PC-9 (cell line): ENCODE measurements at regions not wholly inside any gene's neighbourhood (a gene's known extent, or its start where the extent isn't known, plus 50 kb on each side); places are given as distances from the start of the nearest gene placed in this dataset.

ENCODE experiments used
- BruUV-seq: library from RNA; stranded (reverse); fragments of 400-500 nt; replicated peaks from 2 replicates; lab custom pipeline; 2021; lab: Mats Ljungman, UMichigan
- CTCF ChIA-PET: fragments of 300-600 bp; sonication (Branson Sonifier 250); formaldehyde crosslinking; loops from one replicate; lab custom pipeline; 2022; ENCODE audit warnings: antibody characterized with exemption; lab: Charles Lee
- POLR2A ChIA-PET: fragments of 300-600 bp; sonication (Branson Sonifier 250); formaldehyde crosslinking; loops from one replicate; lab custom pipeline; 2022; ENCODE audit warnings: antibody characterized with exemption; ENCODE audit not compliant: unreplicated experiment; lab: Charles Lee
- DNase-seq, 2 experiments: peaks; one replicate each; pipeline versions ENCODE4 v3.0.0 to v3.0.0-alpha.2; 2015 to 2022; ENCODE audit warnings: mixed read lengths in 1 of 2
- H2AFZ ChIP-seq: fragments of 200-600 bp; sonication (generic); 2 replicates; pipeline ENCODE4 v1.8.1; 2017; ENCODE audit warnings: antibody characterized with exemption
- H3F3A ChIP-seq: fragments of 200-600 bp; sonication (generic); 2 replicates; pipeline ENCODE4 v1.8.1; 2017; ENCODE audit warnings: antibody characterized with exemption, mild to moderate bottlenecking, low read depth; ENCODE audit not compliant: insufficient read depth
- H3K27ac ChIP-seq: fragments of 200-600 bp; sonication (generic); 2 replicates; pipeline ENCODE4 v1.6.1; 2016; ENCODE audit warnings: mixed run types
- H3K27me3 ChIP-seq: fragments of 200-600 bp; sonication (generic); 2 replicates; pipeline ENCODE4 v1.6.1; 2016; ENCODE audit warnings: low read depth, mixed run types; ENCODE audit not compliant: insufficient read depth
- H3K36me3 ChIP-seq: fragments of 200-600 bp; sonication (generic); 2 replicates; pipeline ENCODE4 v1.6.1; 2016; ENCODE audit warnings: low read depth, mixed run types
- H3K4me1 ChIP-seq: fragments of 200-600 bp; sonication (generic); replicated peaks from 2 replicates; pipeline ENCODE4 v1.6.1; 2016; ENCODE audit warnings: mixed run types; ENCODE audit not compliant: insufficient read depth
- H3K4me2 ChIP-seq: fragments of 200-600 bp; sonication (generic); 2 replicates; pipeline ENCODE4 v1.6.1; 2017; ENCODE audit warnings: mixed run types
- H3K4me3 ChIP-seq: fragments of 200-600 bp; sonication (generic); 2 replicates; pipeline ENCODE4 v1.6.1; 2016; ENCODE audit warnings: mixed run types
- H3K79me2 ChIP-seq: fragments of 200-600 bp; sonication (generic); 2 replicates; pipeline ENCODE4 v1.6.1; 2017; ENCODE audit warnings: low read depth, mixed run types
- H3K9me2 ChIP-seq: fragments of 200-600 bp; sonication (generic); 2 replicates; pipeline ENCODE4 v1.8.1; 2017; ENCODE audit warnings: mild to moderate bottlenecking; ENCODE audit not compliant: insufficient read depth
- H3K9me3 ChIP-seq: fragments of 200-600 bp; sonication (generic); 2 replicates; pipeline ENCODE4 v1.8.1; 2016; ENCODE audit warnings: low read depth; ENCODE audit not compliant: insufficient read depth
- H4K20me1 ChIP-seq: fragments of 200-600 bp; sonication (generic); 2 replicates; pipeline ENCODE4 v1.8.1; 2017; ENCODE audit not compliant: insufficient read depth
- EZH2 ChIP-seq: fragments of 200-600 bp; sonication (generic); IDR thresholded peaks from 2 replicates; pipeline ENCODE4 v1.8.0; 2017; ENCODE audit warnings: antibody characterized with exemption, low read depth
- intact Hi-C: fragments of 100-400 bp; cut with micrococcal nuclease; formaldehyde crosslinking; loops from one replicate; pipeline ENCODE4 v1.10.0; 2022; ENCODE audit not compliant: unreplicated experiment
- TF ChIP-seq, protein P1 (sequence below): fragments of 200-600 bp; sonication (generic); conservative IDR thresholded peaks from 2 replicates; pipeline ENCODE4 v1.6.1; 2017; ENCODE audit warnings: mixed run types, antibody characterized with exemption, mild to moderate bottlenecking, moderate library complexity

DNA sequence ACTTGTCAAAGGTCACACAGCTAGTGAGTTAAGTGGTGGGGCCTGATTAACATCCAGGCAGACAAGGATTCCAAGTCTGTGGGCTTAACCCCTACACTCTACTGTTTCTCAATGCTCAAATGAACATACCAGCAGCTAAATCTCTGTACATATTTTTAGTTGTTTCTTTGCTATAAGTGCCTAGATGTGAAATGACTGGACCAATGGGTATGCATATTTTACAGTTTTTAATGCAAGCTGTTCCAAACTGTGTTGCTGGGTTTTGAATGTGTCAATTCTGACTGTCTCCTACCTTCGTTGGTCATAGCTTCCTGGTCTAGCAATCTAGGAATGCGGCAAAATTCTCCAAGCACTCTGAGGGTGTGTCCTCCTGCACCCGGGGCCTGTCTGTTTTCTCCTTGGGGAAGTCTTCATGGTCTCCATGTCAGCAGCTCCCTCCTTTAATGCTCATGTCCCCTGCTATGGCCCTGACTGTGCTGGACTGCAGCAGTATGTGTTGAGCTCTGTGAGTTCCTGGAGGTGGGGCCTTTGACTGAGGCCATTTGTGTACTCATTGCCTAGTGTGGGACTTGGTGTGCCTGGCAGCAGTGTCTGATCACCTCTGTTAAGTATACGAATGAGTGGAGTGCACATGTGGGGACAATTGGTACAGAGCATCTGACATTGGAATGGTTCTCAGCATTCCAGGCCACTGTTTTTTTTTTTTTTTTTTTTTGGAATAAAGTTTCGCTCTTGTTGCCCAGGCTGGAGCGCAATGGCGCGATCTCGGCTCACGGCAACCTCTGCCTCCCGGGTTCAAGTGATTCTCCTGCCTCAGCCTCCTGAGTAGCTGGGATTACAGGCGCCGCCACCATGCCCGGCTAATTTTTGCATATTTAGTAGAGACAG is 72.9 kb upstream of the SLC2A1 start:
- Histone ChIP-seq H3F3A (no peaks in the 10 kb centered on the region), H2AFZ (no peak overlapping the region), H3K4me2 (no peak overlapping the region), H3K27ac (no peak overlapping the region), H3K27me3 (no peaks in the 10 kb centered on the region), H3K9me3 (no peaks in the 10 kb centered on the region), H3K4me3 (no peak overlapping the region), H3K79me2 (no peaks in the 10 kb centered on the region), H3K9me2 (no peaks in the 10 kb centered on the region), H3K4me1 (peaks cover 14% of the 10 kb centered on the region), H4K20me1 (no peaks in the 10 kb centered on the region), H3K36me3 (no peaks in the 10 kb centered on the region)
- intact Hi-C loops = no loop called here
- BruUV-seq = no TSS peak
- CTCF ChIA-PET = no interaction called here
- POLR2A ChIA-PET = interaction anchor here (0.6 to 0.7 kb wide), 3 partner anchors 19 to 1877 kb away, joined by 3 to 8 read pairs (median 3); no protein-coding TSS in a partner anchor
- TF ChIP-seq EZH2 = no peak
- TF ChIP-seq, protein P1, sequence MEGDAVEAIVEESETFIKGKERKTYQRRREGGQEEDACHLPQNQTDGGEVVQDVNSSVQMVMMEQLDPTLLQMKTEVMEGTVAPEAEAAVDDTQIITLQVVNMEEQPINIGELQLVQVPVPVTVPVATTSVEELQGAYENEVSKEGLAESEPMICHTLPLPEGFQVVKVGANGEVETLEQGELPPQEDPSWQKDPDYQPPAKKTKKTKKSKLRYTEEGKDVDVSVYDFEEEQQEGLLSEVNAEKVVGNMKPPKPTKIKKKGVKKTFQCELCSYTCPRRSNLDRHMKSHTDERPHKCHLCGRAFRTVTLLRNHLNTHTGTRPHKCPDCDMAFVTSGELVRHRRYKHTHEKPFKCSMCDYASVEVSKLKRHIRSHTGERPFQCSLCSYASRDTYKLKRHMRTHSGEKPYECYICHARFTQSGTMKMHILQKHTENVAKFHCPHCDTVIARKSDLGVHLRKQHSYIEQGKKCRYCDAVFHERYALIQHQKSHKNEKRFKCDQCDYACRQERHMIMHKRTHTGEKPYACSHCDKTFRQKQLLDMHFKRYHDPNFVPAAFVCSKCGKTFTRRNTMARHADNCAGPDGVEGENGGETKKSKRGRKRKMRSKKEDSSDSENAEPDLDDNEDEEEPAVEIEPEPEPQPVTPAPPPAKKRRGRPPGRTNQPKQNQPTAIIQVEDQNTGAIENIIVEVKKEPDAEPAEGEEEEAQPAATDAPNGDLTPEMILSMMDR = no peak
- no peak for DNase-seq

DNA sequence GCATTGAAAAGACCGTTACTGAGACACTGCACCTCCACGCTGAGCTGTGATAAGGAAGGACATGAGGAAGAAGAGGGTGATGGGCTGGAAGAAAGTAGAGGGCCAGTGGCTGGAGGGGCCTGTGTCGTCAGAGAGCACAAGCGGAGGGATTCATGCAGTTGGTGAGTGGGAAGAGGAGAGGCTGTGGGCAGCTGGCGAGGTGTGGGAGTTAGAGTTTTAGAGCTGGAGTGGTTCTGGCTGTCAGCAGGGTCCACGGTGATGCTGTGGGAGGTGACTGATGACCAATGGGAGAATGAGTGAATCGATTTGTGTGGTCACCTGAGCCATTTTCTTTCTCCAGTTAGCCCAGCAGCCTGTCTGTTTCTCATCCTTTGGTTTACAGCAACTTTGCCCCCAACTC is 66.2 kb upstream of the SLC2A1 start:
- no TSS peak for BruUV-seq
- Histone ChIP-seq H3K9me2 (no peaks in the 10 kb centered on the region), H3K79me2 (no peaks in the 10 kb centered on the region), H3K4me3 (no peak overlapping the region), H4K20me1 (no peaks in the 10 kb centered on the region), H3K27ac (no peak overlapping the region), H3K4me2 (no peak overlapping the region), H3K9me3 (no peaks in the 10 kb centered on the region), H3K27me3 (no peaks in the 10 kb centered on the region), H3F3A (peaks cover 8% of the 10 kb centered on the region; the same call in 1 of the 2 replicates), H3K4me1 (peaks cover 10% of the 10 kb centered on the region), H2AFZ (no peak overlapping the region), H3K36me3 (no peaks in the 10 kb centered on the region)
- CTCF ChIA-PET = no interaction called here
- no peak for DNase-seq
- intact Hi-C loops = no loop called here
- TF ChIP-seq, protein P1 = no peak
- TF ChIP-seq EZH2 = no peak
- POLR2A ChIA-PET = no interaction called here

DNA sequence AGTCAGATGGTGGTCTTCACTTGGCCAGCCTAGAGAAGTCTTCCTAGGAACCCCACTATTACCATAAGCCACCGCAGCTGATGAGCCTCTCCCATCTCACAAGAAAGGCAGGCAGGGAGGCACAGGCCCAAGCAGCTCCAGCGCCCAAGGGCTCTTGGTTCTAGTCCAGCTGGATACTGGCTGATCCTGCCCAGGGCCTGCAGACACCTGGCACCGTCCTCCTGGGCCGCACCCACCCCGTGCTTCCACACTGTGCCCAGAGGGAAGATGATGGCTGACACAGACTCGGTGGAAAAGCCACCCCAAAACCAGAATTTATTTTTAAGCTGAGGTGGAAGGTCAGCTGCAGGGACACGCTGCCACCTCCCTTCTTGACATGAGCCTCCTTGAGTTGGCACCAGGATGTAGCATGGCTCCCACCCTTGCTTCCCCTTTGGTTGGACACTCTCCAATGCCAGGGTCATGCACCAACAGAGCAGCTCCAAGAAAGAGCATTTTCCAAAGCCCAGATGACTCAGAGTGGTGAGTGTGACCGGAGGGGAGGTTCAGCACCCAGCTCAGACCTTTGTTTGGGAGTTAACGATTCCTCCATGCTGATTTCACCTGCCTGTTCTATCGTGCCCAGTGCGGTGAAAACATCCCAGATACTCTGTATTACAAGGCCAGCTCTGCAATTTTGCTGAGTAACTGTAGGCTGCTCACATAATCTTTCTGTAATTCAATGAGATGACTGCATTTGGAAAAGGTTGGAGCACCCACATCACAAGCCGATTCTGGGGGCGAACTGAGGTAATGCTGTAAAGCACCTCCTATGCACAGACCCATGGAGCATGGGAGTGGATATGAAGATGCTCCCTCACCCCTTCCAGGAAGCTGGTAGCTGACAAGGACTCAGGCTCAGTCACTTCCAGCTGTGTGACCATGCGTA is 63.1 kb upstream of the SLC2A1 start:
- peak; percentile 62 to 85 for DNase-seq
- no peaks in the 10 kb centered on the region for H3K9me2 ChIP-seq
- no peaks in the 10 kb centered on the region for H3K9me3 ChIP-seq
- ChIA-PET POLR2A (interaction anchor here (0.5 to 0.8 kb wide), 6 partner anchors 47 to 1163 kb away, joined by 3 to 7 read pairs (median 4); no protein-coding TSS in a partner anchor), CTCF (interaction anchor here (0.5 to 1.0 kb wide), 5 partner anchors 9 to 109 kb away, joined by 3 to 4 read pairs (median 3); no protein-coding TSS in a partner anchor)
- no peaks in the 10 kb centered on the region for H4K20me1 ChIP-seq
- no peak for TF ChIP-seq EZH2
- TF ChIP-seq, protein P1 = no peak
- no peaks in the 10 kb centered on the region for H3K36me3 ChIP-seq
- no peak overlapping the region for H3K27ac ChIP-seq
- no peak overlapping the region for H3K4me3 ChIP-seq
- no TSS peak for BruUV-seq
- H3K27me3 ChIP-seq = no peaks in the 10 kb centered on the region
- peaks cover 8% of the 10 kb centered on the region; the same call in 1 of the 2 replicates for H3F3A ChIP-seq
- H3K79me2 ChIP-seq = no peaks in the 10 kb centered on the region
- intact Hi-C loops = loop anchor here (2.0 kb wide), 1 partner anchor 63 kb away; the partner anchor contains the start of gene SLC2A1
- peaks cover 23% of the 10 kb centered on the region for H3K4me1 ChIP-seq
- H3K4me2 ChIP-seq = peak overlapping the region; percentile 19; the same call in 1 of the 2 replicates
- peak overlapping the region; percentile 25; the same call in 1 of the 2 replicates for H2AFZ ChIP-seq
